KMS-11 (cell line): ENCODE measurements at regions not wholly inside any gene's neighbourhood (a gene's known extent, or its start where the extent isn't known, plus 50 kb on each side); places are given as distances from the start of the nearest gene placed in this dataset.

Experiments
- H2AFZ ChIP-seq: fragments of 200-600 bp; sonication (generic); 2 replicates; pipeline ENCODE4 v1.6.1; 2016; ENCODE audit warnings: antibody characterized with exemption, mixed run types, low read depth
- H3K27ac ChIP-seq: fragments of 200-600 bp; sonication (generic); 2 replicates; pipeline ENCODE4 v1.6.1; 2016; ENCODE audit warnings: mild to moderate bottlenecking, mixed run types
- H3K27me3 ChIP-seq: fragments of 200-600 bp; sonication (generic); 2 replicates; pipeline ENCODE4 v1.6.1; 2017; ENCODE audit warnings: mild to moderate bottlenecking, low read depth, mixed run types, moderate library complexity; ENCODE audit not compliant: insufficient read depth
- H3K36me3 ChIP-seq: fragments of 200-600 bp; sonication (generic); 2 replicates; pipeline ENCODE4 v1.6.1; 2017; ENCODE audit warnings: mild to moderate bottlenecking, mixed run types; ENCODE audit not compliant: insufficient read depth
- H3K4me1 ChIP-seq: fragments of 200-600 bp; sonication (generic); 2 replicates; pipeline ENCODE4 v1.6.1; 2016; ENCODE audit warnings: mild to moderate bottlenecking, low read depth, mixed run types; ENCODE audit not compliant: poor library complexity, severe bottlenecking
- H3K4me2 ChIP-seq: fragments of 200-600 bp; sonication (generic); 2 replicates; pipeline ENCODE4 v1.7.0; 2016; ENCODE audit warnings: mild to moderate bottlenecking, mixed run types
- H3K4me3 ChIP-seq: fragments of 200-600 bp; sonication (generic); IDR thresholded peaks from 2 replicates; pipeline ENCODE4 v1.6.1; 2017; ENCODE audit warnings: low read depth, low read length, mixed read lengths; ENCODE audit not compliant: insufficient read depth
- H3K79me2 ChIP-seq: fragments of 200-600 bp; sonication (generic); 2 replicates; pipeline ENCODE4 v1.6.1; 2016; ENCODE audit warnings: low read depth, mixed run types; ENCODE audit not compliant: insufficient read depth
- H3K9ac ChIP-seq: fragments of 200-600 bp; sonication (generic); 2 replicates; pipeline ENCODE4 v1.6.1; 2016; ENCODE audit warnings: mild to moderate bottlenecking, mixed run types
- H4K20me1 ChIP-seq: fragments of 200-600 bp; sonication (generic); 2 replicates; pipeline ENCODE4 v1.6.1; 2016; ENCODE audit warnings: mild to moderate bottlenecking, mixed run types; ENCODE audit not compliant: insufficient read depth
- TF ChIP-seq, protein P1 (sequence below): fragments of 200-600 bp; sonication (generic); conservative IDR thresholded peaks from 2 replicates; pipeline ENCODE4 v1.6.1; 2017; ENCODE audit warnings: low read depth, mild to moderate bottlenecking, antibody characterized with exemption, low read length, moderate library complexity, mixed read lengths

DNA sequence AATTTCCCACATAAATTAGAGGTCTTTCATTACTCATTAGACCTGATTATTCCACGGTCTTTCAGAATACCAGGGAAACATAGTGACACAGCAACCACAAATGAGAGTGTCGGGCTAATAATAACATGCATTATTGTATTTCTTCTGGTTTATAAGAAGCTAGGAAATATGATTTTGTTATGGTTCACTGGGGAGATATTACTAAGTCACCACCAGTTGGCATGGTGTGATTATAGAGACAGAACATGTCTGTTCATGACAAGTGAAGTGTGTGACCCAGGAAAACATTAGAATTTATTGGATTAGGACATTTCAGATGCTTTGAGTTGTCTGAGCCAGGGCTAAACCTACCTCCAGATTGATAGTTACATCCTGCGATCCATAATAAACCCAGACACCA lies 494.4 kb downstream of the FBXO15 start:
- no peaks in the 10 kb centered on the region for H3K36me3 ChIP-seq
- H3K4me2 ChIP-seq = no peak overlapping the region
- no peak overlapping the region for H3K9ac ChIP-seq
- no peak overlapping the region for H3K4me3 ChIP-seq
- no peak overlapping the region for H3K27ac ChIP-seq
- TF ChIP-seq, protein P1, sequence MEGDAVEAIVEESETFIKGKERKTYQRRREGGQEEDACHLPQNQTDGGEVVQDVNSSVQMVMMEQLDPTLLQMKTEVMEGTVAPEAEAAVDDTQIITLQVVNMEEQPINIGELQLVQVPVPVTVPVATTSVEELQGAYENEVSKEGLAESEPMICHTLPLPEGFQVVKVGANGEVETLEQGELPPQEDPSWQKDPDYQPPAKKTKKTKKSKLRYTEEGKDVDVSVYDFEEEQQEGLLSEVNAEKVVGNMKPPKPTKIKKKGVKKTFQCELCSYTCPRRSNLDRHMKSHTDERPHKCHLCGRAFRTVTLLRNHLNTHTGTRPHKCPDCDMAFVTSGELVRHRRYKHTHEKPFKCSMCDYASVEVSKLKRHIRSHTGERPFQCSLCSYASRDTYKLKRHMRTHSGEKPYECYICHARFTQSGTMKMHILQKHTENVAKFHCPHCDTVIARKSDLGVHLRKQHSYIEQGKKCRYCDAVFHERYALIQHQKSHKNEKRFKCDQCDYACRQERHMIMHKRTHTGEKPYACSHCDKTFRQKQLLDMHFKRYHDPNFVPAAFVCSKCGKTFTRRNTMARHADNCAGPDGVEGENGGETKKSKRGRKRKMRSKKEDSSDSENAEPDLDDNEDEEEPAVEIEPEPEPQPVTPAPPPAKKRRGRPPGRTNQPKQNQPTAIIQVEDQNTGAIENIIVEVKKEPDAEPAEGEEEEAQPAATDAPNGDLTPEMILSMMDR = no peak
- no peak overlapping the region for H2AFZ ChIP-seq
- H4K20me1 ChIP-seq = no peaks in the 10 kb centered on the region
- no peaks in the 10 kb centered on the region for H3K27me3 ChIP-seq
- no peaks in the 10 kb centered on the region for H3K4me1 ChIP-seq
- H3K79me2 ChIP-seq = no peaks in the 10 kb centered on the region

DNA sequence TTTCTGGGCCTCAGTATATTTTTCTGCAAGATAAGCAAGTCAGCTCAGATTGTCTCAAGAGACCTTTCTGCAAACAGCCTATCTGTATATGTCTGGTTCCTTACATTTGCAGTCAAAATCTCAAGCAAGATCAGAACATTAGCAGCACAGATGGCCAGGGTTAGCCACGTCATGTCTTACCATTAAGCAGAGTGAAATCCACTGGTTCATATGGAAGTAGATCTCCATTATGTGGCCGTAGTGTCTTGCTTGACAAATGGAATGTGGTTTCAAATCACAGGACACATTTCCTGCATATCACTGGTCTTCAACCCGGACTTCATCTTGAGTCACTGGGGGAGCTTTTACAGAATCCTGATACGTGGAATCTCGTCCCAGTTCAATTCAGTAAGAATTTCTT lies 500.2 kb downstream of the FBXO15 start:
- no peaks in the 10 kb centered on the region for H3K36me3 ChIP-seq

DNA sequence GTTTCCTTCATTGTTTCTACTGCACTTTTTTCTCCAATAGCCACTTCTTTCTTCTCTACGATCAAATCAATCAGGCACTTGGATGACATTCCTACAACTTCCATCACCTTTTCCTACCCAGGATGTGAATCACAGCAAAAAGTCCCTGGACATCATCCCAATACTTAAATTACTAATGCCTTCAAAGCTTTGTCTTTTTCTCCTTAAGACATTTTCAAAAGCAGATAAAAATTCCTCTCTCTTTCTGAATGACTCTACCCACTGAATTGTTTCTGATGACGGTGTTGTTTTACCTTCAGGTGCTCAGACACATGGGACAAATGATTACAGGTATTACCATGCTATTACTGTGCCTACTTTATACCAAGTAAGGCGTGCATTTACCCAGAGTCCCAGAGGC lies 500.9 kb downstream of the FBXO15 start:
- Histone ChIP-seq H3K79me2 (no peaks in the 10 kb centered on the region), H4K20me1 (no peaks in the 10 kb centered on the region), H3K9ac (no peak overlapping the region), H3K36me3 (no peaks in the 10 kb centered on the region), H3K4me1 (no peaks in the 10 kb centered on the region), H3K4me3 (no peak overlapping the region), H2AFZ (no peak overlapping the region), H3K4me2 (no peak overlapping the region), H3K27me3 (no peaks in the 10 kb centered on the region), H3K27ac (no peak overlapping the region)
- TF ChIP-seq, protein P1 = no peak

More for the DNA sequence above, 500.2 kb downstream of the FBXO15 start:
- no peak overlapping the region for H2AFZ ChIP-seq
- TF ChIP-seq, protein P1 = no peak
- no peak overlapping the region for H3K9ac ChIP-seq
- H3K4me1 ChIP-seq = no peaks in the 10 kb centered on the region
- no peaks in the 10 kb centered on the region for H4K20me1 ChIP-seq
- no peak overlapping the region for H3K4me3 ChIP-seq
- H3K4me2 ChIP-seq = no peak overlapping the region
- no peaks in the 10 kb centered on the region for H3K27me3 ChIP-seq
- no peak overlapping the region for H3K27ac ChIP-seq
- H3K79me2 ChIP-seq = no peaks in the 10 kb centered on the region

DNA sequence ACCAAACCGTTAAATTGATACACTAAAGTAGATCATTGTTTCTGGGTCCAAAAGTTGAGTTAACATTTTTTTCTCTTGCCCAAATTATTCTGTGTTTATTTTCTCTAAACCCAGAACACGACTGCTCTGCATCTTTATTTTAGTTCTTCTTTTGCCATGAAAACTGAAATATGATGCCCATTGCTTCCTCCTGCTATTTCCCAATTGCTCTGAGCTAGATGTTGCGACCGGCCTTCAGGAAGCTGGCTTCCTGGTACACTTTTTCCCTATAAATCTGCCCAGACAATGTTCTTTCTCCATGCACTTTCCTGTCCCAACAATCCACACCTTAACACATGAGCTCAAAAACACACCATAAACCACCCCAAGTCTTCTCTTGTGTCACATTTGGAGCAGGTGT lies 501.4 kb downstream of the FBXO15 start:
- no peaks in the 10 kb centered on the region for H4K20me1 ChIP-seq
- H3K4me2 ChIP-seq = no peak overlapping the region
- no peaks in the 10 kb centered on the region for H3K79me2 ChIP-seq
- TF ChIP-seq, protein P1 = no peak
- no peaks in the 10 kb centered on the region for H3K27me3 ChIP-seq
- H3K4me3 ChIP-seq = no peak overlapping the region
- H3K9ac ChIP-seq = no peak overlapping the region
- H3K27ac ChIP-seq = no peak overlapping the region
- H3K4me1 ChIP-seq = no peaks in the 10 kb centered on the region
- no peak overlapping the region for H2AFZ ChIP-seq
- no peaks in the 10 kb centered on the region for H3K36me3 ChIP-seq
